HCT116 (cell line): ENCODE measurements at regions not wholly inside any gene's neighbourhood (a gene's known extent, or its start where the extent isn't known, plus 50 kb on each side); places are given as distances from the start of the nearest gene placed in this dataset.

Experiments
- ATAC-seq: fragments of 200-7000 bp; cut with Tn5 transposase; 2 replicates; pipeline ENCODE4 v1.9.1; 2020; ENCODE audit warnings: mild to moderate bottlenecking, moderate library complexity
- BruUV-seq: library from RNA; stranded (reverse); fragments of 400-500 nt; replicated peaks from 2 replicates; lab custom pipeline; 2021; lab: Mats Ljungman, UMichigan
- CTCF ChIA-PET: fragments of 300-600 bp; sonication (Branson Sonifier 250); formaldehyde crosslinking; loops from one replicate; lab custom pipeline; 2021; ENCODE audit warnings: antibody characterized with exemption; lab: Charles Lee
- POLR2A ChIA-PET: fragments of 300-600, 350-600 bp; sonication (Branson Sonifier 250); formaldehyde crosslinking; loops from one replicate; lab custom pipeline; 2021; ENCODE audit warnings: antibody characterized with exemption; lab: Charles Lee
- RAD21 ChIA-PET, 2 experiments: fragments of 300-600 bp; sonication (Branson Sonifier 250); formaldehyde crosslinking; loops; one replicate each; lab custom pipeline; 2023; ENCODE audit warnings: low total read pairs in 2 of 2; ENCODE audit not compliant: uncharacterized antibody in 2 of 2, unreplicated experiment in 2 of 2, low non-redundant PET in 1 of 2; lab: Charles Lee
- DNase-seq: peaks from one replicate; pipeline ENCODE4 v3.0.0-alpha.2; 2010; ENCODE audit warnings: low read depth, low spot score
- H2AFZ ChIP-seq: fragments of 200-600 bp; shearing (Covaris generic), sonication (generic); 2 replicates; pipeline ENCODE4 v1.6.1; 2017; ENCODE audit warnings: low read depth, mixed run types, mixed read lengths, antibody characterized with exemption, low read length; ENCODE audit not compliant: poor library complexity, severe bottlenecking
- H3K27ac ChIP-seq: 2 replicates; pipeline ENCODE4 v1.5.1; 2012; ENCODE audit warnings: low read depth, low read length
- H3K27me3 ChIP-seq: fragments of 200-600 bp; sonication (generic); 2 replicates; pipeline ENCODE4 v1.6.1; 2016; ENCODE audit warnings: mixed run types, low read length, mixed read lengths; ENCODE audit not compliant: insufficient read depth
- H3K36me3 ChIP-seq, 2 experiments: fragments of 200-500 bp in 1 of 2; fragments of 200-600 bp in 1 of 2; sonication (Bioruptor generic) in 1 of 2; sonication (generic) in 1 of 2; 2 replicates each; pipeline versions ENCODE4 v1.5.1 to v1.6.1; 2014 to 2016; ENCODE audit warnings: low read length in 2 of 2, inconsistent platforms in 1 of 2, mixed read lengths in 1 of 2, mixed run types in 1 of 2; ENCODE audit not compliant: insufficient read depth in 2 of 2, control insufficient read depth in 1 of 2
- H3K4me1 ChIP-seq, 2 experiments: fragments of 200-600 bp in 1 of 2; sonication (generic) in 1 of 2; 2 replicates each; pipeline versions ENCODE4 v1.5.1 to v1.6.1; 2012 to 2017; ENCODE audit warnings: low read length in 2 of 2, inconsistent platforms in 1 of 2, mild to moderate bottlenecking in 1 of 2, mixed read lengths in 1 of 2, mixed run types in 1 of 2, moderate library complexity in 1 of 2; ENCODE audit not compliant: insufficient read depth in 2 of 2, control insufficient read depth in 1 of 2
- H3K4me2 ChIP-seq: fragments of 200-600 bp; sonication (generic); 2 replicates; pipeline ENCODE4 v1.6.1; 2017; ENCODE audit warnings: mixed run types, low read length, mixed read lengths
- H3K4me3 ChIP-seq, 2 experiments: fragments of 200-600 bp in 1 of 2; sonication (generic) in 1 of 2; replicated peaks in 1 of 2; 2 replicates each; pipeline ENCODE4 v1.5.1; 2011 to 2016; ENCODE audit warnings: low read length in 2 of 2, control low read depth in 1 of 2, low read depth in 1 of 2, mild to moderate bottlenecking in 1 of 2, mixed read lengths in 1 of 2, mixed run types in 1 of 2
- H3K79me2 ChIP-seq: fragments of 200-600 bp; sonication (generic); 2 replicates; pipeline ENCODE4 v1.6.1; 2017; ENCODE audit warnings: mild to moderate bottlenecking, mixed run types, low read length, moderate library complexity, mixed read lengths; ENCODE audit not compliant: insufficient read depth
- H3K9ac ChIP-seq: fragments of 200-600 bp; sonication (generic); 2 replicates; pipeline ENCODE4 v1.6.1; 2016; ENCODE audit warnings: low read length, mixed read lengths
- H3K9me2 ChIP-seq: fragments of 200-600 bp; sonication (generic), shearing (Covaris generic); 2 replicates; pipeline ENCODE4 v1.6.1; 2017; ENCODE audit warnings: mixed run types, mild to moderate bottlenecking, moderate library complexity; ENCODE audit not compliant: insufficient read depth
- H3K9me3 ChIP-seq, 2 experiments: fragments of 200-500 bp in 1 of 2; fragments of 200-600 bp in 1 of 2; sonication (Bioruptor generic) in 1 of 2; sonication (generic) in 1 of 2; 2 replicates each; pipeline ENCODE4 v1.6.1; 2014 to 2017; ENCODE audit warnings: low read length in 2 of 2, mixed read lengths in 2 of 2, inconsistent platforms in 1 of 2, low read depth in 1 of 2, mild to moderate bottlenecking in 1 of 2, mixed run types in 1 of 2, moderate library complexity in 1 of 2; ENCODE audit not compliant: control insufficient read depth in 1 of 2, insufficient read depth in 1 of 2
- H4K20me1 ChIP-seq: fragments of 200-600 bp; sonication (generic), shearing (Covaris generic); 2 replicates; pipeline ENCODE4 v1.6.1; 2017; ENCODE audit warnings: mixed run types, mild to moderate bottlenecking, moderate library complexity; ENCODE audit not compliant: insufficient read depth
- ATF3 ChIP-seq: IDR thresholded peaks from 2 replicates; pipeline ENCODE4 v1.6.1; 2012
- CTCF ChIP-seq, 3 experiments: fragments of 200-600 bp in 1 of 3; sonication (generic) in 1 of 3; IDR thresholded peaks in 2 of 3; conservative IDR thresholded peaks in 1 of 3; 2 replicates each; pipeline ENCODE4 v1.5.1; 2012 to 2017; ENCODE audit warnings: low read depth in 2 of 3, low read length in 2 of 3, antibody characterized with exemption in 1 of 3, borderline replicate concordance in 1 of 3, control low read depth in 1 of 3, mild to moderate bottlenecking in 1 of 3, mixed read lengths in 1 of 3, mixed run types in 1 of 3, moderate library complexity in 1 of 3; ENCODE audit not compliant: insufficient read depth in 1 of 3
- EGR1 ChIP-seq: IDR thresholded peaks from 2 replicates; pipeline ENCODE4 v1.6.1; 2012; ENCODE audit warnings: low read depth
- ELF1 ChIP-seq: IDR thresholded peaks from 2 replicates; pipeline ENCODE4 v1.6.1; 2012; ENCODE audit warnings: low read depth, borderline replicate concordance
- EZH2 ChIP-seq: fragments of 200-600 bp; sonication (generic); IDR thresholded peaks from 2 replicates; pipeline ENCODE4 v1.6.1; 2017; ENCODE audit warnings: antibody characterized with exemption, mixed run types
- FOSL1 ChIP-seq: IDR thresholded peaks from 2 replicates; pipeline ENCODE4 v1.6.1; 2012; ENCODE audit warnings: low read depth
- JUND ChIP-seq: IDR thresholded peaks from 2 replicates; pipeline ENCODE4 v1.6.1; 2012
- POLR2A ChIP-seq: IDR thresholded peaks from 2 replicates; pipeline ENCODE4 v1.7.0; 2011; ENCODE audit warnings: borderline replicate concordance; ENCODE audit not compliant: insufficient read depth, insufficient read length; ENCODE audit errors: extremely low read depth
- RAD21 ChIP-seq: IDR thresholded peaks from 2 replicates; pipeline ENCODE4 v1.6.1; 2012; ENCODE audit warnings: low read depth, mild to moderate bottlenecking
- REST ChIP-seq: IDR thresholded peaks from 2 replicates; pipeline ENCODE4 v1.6.1; 2012; ENCODE audit warnings: low read depth
- SIN3A ChIP-seq: IDR thresholded peaks from 2 replicates; pipeline ENCODE4 v1.6.1; 2012; ENCODE audit warnings: low read depth
- SRF ChIP-seq: IDR thresholded peaks from 2 replicates; pipeline ENCODE4 v1.6.1; 2012; ENCODE audit warnings: low read depth
- TCF7L2 ChIP-seq: IDR thresholded peaks from 2 replicates; pipeline ENCODE4 v1.7.0; 2011; ENCODE audit warnings: borderline replicate concordance, inconsistent platforms; ENCODE audit not compliant: insufficient read depth, insufficient read length; ENCODE audit errors: extremely low read depth
- ZBTB33 ChIP-seq: IDR thresholded peaks from 2 replicates; pipeline ENCODE4 v1.6.1; 2011; ENCODE audit warnings: mild to moderate bottlenecking, low read length, moderate library complexity; ENCODE audit not compliant: insufficient replicate concordance; ENCODE audit errors: extremely low read depth
- ZNF274 ChIP-seq: fragments of 200-500 bp; sonication (Bioruptor generic); IDR thresholded peaks from 2 replicates; pipeline ENCODE4 v1.6.1; 2014; ENCODE audit warnings: mild to moderate bottlenecking, low read depth, low read length, inconsistent platforms
- intact Hi-C: fragments of 100-400 bp; cut with micrococcal nuclease; formaldehyde crosslinking; loops from 2 replicates; pipeline ENCODE4 v1.10.0; 2022

GRCh38 chr9:92191801-92192200 lies 76.6 kb upstream of the SPTLC1 start:
- no peaks in the 10 kb centered on the region for H4K20me1 ChIP-seq
- H3K4me1 ChIP-seq = no peaks in the 10 kb centered on the region
- no peaks in the 10 kb centered on the region for H3K79me2 ChIP-seq
- H3K36me3 ChIP-seq = no peaks in the 10 kb centered on the region
- intact Hi-C loops = no loop called here
- H3K9me3 ChIP-seq = peaks cover 0 to 3% of the 10 kb centered on the region in 2 experiments; a peak in 1 of 4 replicates
- H3K9me2 ChIP-seq = no peaks in the 10 kb centered on the region
- no peak overlapping the region for H3K4me3 ChIP-seq
- DNase-seq (no peak), ATAC-seq (no peak)
- ChIA-PET CTCF (no interaction called here), RAD21 (no interaction called here), POLR2A (no interaction called here)
- H3K27me3 ChIP-seq = no peaks in the 10 kb centered on the region
- BruUV-seq = no TSS peak
- no peak for TF ChIP-seq POLR2A
- TF ChIP-seq SRF = no peak
- no peak for TF ChIP-seq EGR1
- H3K27ac ChIP-seq = no peak overlapping the region
- no peak overlapping the region for H3K9ac ChIP-seq
- no peak overlapping the region for H2AFZ ChIP-seq
- no peak overlapping the region for H3K4me2 ChIP-seq

GRCh38 chr9:92190536-92190790 lies 75.2 kb upstream of the SPTLC1 start:
- Histone ChIP-seq H3K9me2 (0 out of 2 replicates have a peak, but pooled peaks cover 2% of the 10 kb centered on the region), H3K4me2 (no peak overlapping the region), H3K27me3 (no peaks in the 10 kb centered on the region), H3K9me3 (no peaks in the 10 kb centered on the region), H3K4me1 (no peaks in the 10 kb centered on the region), H3K79me2 (no peaks in the 10 kb centered on the region), H3K4me3 (no peak overlapping the region), H3K36me3 (no peaks in the 10 kb centered on the region), H3K9ac (no peak overlapping the region), H2AFZ (no peak overlapping the region), H4K20me1 (no peaks in the 10 kb centered on the region), H3K27ac (no peak overlapping the region)
- DNase-seq (no peak), ATAC-seq (no peak)
- ChIA-PET CTCF (no interaction called here), RAD21 (no interaction called here), POLR2A (no interaction called here)
- intact Hi-C loops = no loop called here
- no TSS peak for BruUV-seq
- TF ChIP-seq ELF1 (no peak), ATF3 (no peak), ZBTB33 (no peak), SRF (no peak), TCF7L2 (no peak), POLR2A (no peak), JUND (no peak), FOSL1 (no peak), EZH2 (no peak), REST (no peak), ZNF274 (no peak), SIN3A (no peak), CTCF (IDR thresholded peaks at IDR 0.05 in 2 of 3, conservative IDR thresholded peaks at IDR 0.05 in 1 of 3; ENCODE audit: borderline replicate concordance in 1 of 3, insufficient read depth in 1 of 3, low read depth in 2 of 3, low read length in 2 of 3) (no peak), RAD21 (no peak)
